ENCODE measurements at regions not wholly inside any gene's neighbourhood (a gene's known extent, or its start where the extent isn't known, plus 50 kb on each side); places are given as distances from the start of the nearest gene placed in this dataset.

GRCh38 chr20:17129089-17129488, 97.8 kb upstream of the PCSK2 start:
- Histone ChIP-seq H3K27me3 (ENCODE audit: control insufficient read depth in 1 of 2, insufficient read depth in 2 of 2, low read length in 2 of 2) (no peaks in the 10 kb centered on the region), H3K4me1 (ENCODE audit: control insufficient read depth in 1 of 2, insufficient read depth in 2 of 2, low read length in 2 of 2) (no peaks in the 10 kb centered on the region), H3K36me3 (ENCODE audit: control insufficient read depth in 1 of 2, insufficient read depth in 2 of 2, low read length in 2 of 2) (no peaks in the 10 kb centered on the region), H3K4me3 (ENCODE audit: low read depth in 1 of 2, low read length in 2 of 2) (no peak overlapping the region), H3K27ac (ENCODE audit: low read depth, low read length) (no peak overlapping the region), H3K9ac (ENCODE audit: low read depth in 1 of 2, low read length in 2 of 2) (no peak overlapping the region), H3K9me3 (ENCODE audit: control insufficient read depth in 1 of 2, low read length in 2 of 2) (no peaks in the 10 kb centered on the region)

GRCh38 chr20:17137692-17138091, 89.1 kb upstream of the PCSK2 start:
- Histone ChIP-seq H3K4me3 (ENCODE audit: low read depth in 1 of 2, low read length in 2 of 2) (no peak overlapping the region), H3K9me3 (ENCODE audit: control insufficient read depth in 1 of 2, low read length in 2 of 2) (no peaks in the 10 kb centered on the region), H3K36me3 (ENCODE audit: control insufficient read depth in 1 of 2, insufficient read depth in 2 of 2, low read length in 2 of 2) (no peaks in the 10 kb centered on the region), H3K27me3 (ENCODE audit: control insufficient read depth in 1 of 2, insufficient read depth in 2 of 2, low read length in 2 of 2) (no peaks in the 10 kb centered on the region), H3K27ac (ENCODE audit: low read depth, low read length) (no peak overlapping the region), H3K4me1 (ENCODE audit: control insufficient read depth in 1 of 2, insufficient read depth in 2 of 2, low read length in 2 of 2) (no peaks in the 10 kb centered on the region), H3K9ac (ENCODE audit: low read depth in 1 of 2, low read length in 2 of 2) (no peak overlapping the region)

GRCh38 chr20:17138237-17138636, 88.6 kb upstream of the PCSK2 start:
- no peaks in the 10 kb centered on the region for H3K9me3 ChIP-seq (ENCODE audit: control insufficient read depth in 1 of 2, low read length in 2 of 2)
- H3K9ac ChIP-seq (ENCODE audit: low read depth in 1 of 2, low read length in 2 of 2), result no peak overlapping the region
- no peak overlapping the region for H3K4me3 ChIP-seq (ENCODE audit: low read depth in 1 of 2, low read length in 2 of 2)
- H3K27ac ChIP-seq (ENCODE audit: low read depth, low read length), result no peak overlapping the region
- H3K27me3 ChIP-seq (ENCODE audit: control insufficient read depth in 1 of 2, insufficient read depth in 2 of 2, low read length in 2 of 2), result no peaks in the 10 kb centered on the region
- no peaks in the 10 kb centered on the region for H3K4me1 ChIP-seq (ENCODE audit: control insufficient read depth in 1 of 2, insufficient read depth in 2 of 2, low read length in 2 of 2)
- no peaks in the 10 kb centered on the region for H3K36me3 ChIP-seq (ENCODE audit: control insufficient read depth in 1 of 2, insufficient read depth in 2 of 2, low read length in 2 of 2)

GRCh38 chr20:17140894-17141293, 85.9 kb upstream of the PCSK2 start:
- no peaks in the 10 kb centered on the region for H3K36me3 ChIP-seq (ENCODE audit: control insufficient read depth in 1 of 2, insufficient read depth in 2 of 2, low read length in 2 of 2)
- no peak overlapping the region for H3K4me3 ChIP-seq (ENCODE audit: low read depth in 1 of 2, low read length in 2 of 2)
- no peak overlapping the region for H3K27ac ChIP-seq (ENCODE audit: low read depth, low read length)
- no peaks in the 10 kb centered on the region for H3K27me3 ChIP-seq (ENCODE audit: control insufficient read depth in 1 of 2, insufficient read depth in 2 of 2, low read length in 2 of 2)
- no peak overlapping the region for H3K9ac ChIP-seq (ENCODE audit: low read depth in 1 of 2, low read length in 2 of 2)
- no peaks in the 10 kb centered on the region for H3K9me3 ChIP-seq (ENCODE audit: control insufficient read depth in 1 of 2, low read length in 2 of 2)
- no peaks in the 10 kb centered on the region for H3K4me1 ChIP-seq (ENCODE audit: control insufficient read depth in 1 of 2, insufficient read depth in 2 of 2, low read length in 2 of 2)

DNA sequence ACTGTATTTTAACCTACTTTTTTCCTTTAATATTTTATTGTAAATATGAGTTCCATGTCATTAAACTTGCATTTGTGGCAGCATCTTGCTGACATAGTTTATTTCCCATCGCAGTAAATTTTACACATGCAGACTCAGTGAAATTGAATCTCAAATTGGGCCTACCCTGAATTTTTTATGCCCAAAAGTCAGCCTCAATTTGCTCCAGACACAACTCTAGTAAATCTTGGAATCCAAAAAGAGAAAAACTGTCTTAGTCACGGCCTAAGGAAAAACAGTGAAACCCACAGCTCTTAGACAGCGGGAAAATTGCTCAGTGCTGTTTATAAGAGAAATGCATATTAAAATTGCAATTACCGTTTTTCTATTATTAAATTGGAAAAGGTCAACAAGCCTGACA, 85.3 kb upstream of the PCSK2 start:
- Histone ChIP-seq H3K4me3 (ENCODE audit: low read depth in 1 of 2, low read length in 2 of 2) (no peak overlapping the region), H3K9ac (ENCODE audit: low read depth in 1 of 2, low read length in 2 of 2) (no peak overlapping the region), H3K9me3 (ENCODE audit: control insufficient read depth in 1 of 2, low read length in 2 of 2) (no peaks in the 10 kb centered on the region), H3K27ac (ENCODE audit: low read depth, low read length) (no peak overlapping the region), H3K4me1 (ENCODE audit: control insufficient read depth in 1 of 2, insufficient read depth in 2 of 2, low read length in 2 of 2) (no peaks in the 10 kb centered on the region), H3K36me3 (ENCODE audit: control insufficient read depth in 1 of 2, insufficient read depth in 2 of 2, low read length in 2 of 2) (no peaks in the 10 kb centered on the region), H3K27me3 (ENCODE audit: control insufficient read depth in 1 of 2, insufficient read depth in 2 of 2, low read length in 2 of 2) (no peaks in the 10 kb centered on the region)

DNA sequence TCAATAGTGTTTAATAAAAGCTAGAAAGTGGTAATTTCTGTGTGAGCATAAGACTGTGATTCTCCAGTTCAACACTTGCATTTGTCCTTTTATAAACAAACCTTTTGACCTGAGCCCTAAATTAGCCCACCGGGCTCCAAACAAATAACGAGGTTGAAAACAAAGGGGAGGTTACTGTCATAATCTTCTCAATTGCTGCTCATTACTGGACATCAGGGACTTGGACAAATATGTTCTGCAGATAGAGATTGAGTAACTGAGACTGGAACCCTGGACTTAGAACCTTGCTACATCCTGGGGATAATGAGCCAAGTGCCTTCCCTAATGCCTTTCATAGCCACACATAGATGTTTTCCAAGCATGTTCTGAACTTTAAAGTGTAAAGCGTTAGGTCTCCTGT, 84.2 kb upstream of the PCSK2 start:
- Histone ChIP-seq H3K4me3 (ENCODE audit: low read depth in 1 of 2, low read length in 2 of 2) (no peak overlapping the region), H3K9me3 (ENCODE audit: control insufficient read depth in 1 of 2, low read length in 2 of 2) (no peaks in the 10 kb centered on the region), H3K27me3 (ENCODE audit: control insufficient read depth in 1 of 2, insufficient read depth in 2 of 2, low read length in 2 of 2) (no peaks in the 10 kb centered on the region), H3K36me3 (ENCODE audit: control insufficient read depth in 1 of 2, insufficient read depth in 2 of 2, low read length in 2 of 2) (no peaks in the 10 kb centered on the region), H3K27ac (ENCODE audit: low read depth, low read length) (no peak overlapping the region), H3K9ac (ENCODE audit: low read depth in 1 of 2, low read length in 2 of 2) (no peak overlapping the region), H3K4me1 (ENCODE audit: control insufficient read depth in 1 of 2, insufficient read depth in 2 of 2, low read length in 2 of 2) (no peaks in the 10 kb centered on the region)

- no peaks in the 10 kb centered on the region for H3K27me3 ChIP-seq (ENCODE audit: control insufficient read depth in 1 of 2, insufficient read depth in 2 of 2, low read length in 2 of 2)
- H3K36me3 ChIP-seq (ENCODE audit: control insufficient read depth in 1 of 2, insufficient read depth in 2 of 2, low read length in 2 of 2), result no peaks in the 10 kb centered on the region
- H3K27ac ChIP-seq (ENCODE audit: low read depth, low read length), result no peak overlapping the region
- H3K9ac ChIP-seq (ENCODE audit: low read depth in 1 of 2, low read length in 2 of 2), result no peak overlapping the region
- H3K9me3 ChIP-seq (ENCODE audit: control insufficient read depth in 1 of 2, low read length in 2 of 2), result no peaks in the 10 kb centered on the region
- no peaks in the 10 kb centered on the region for H3K4me1 ChIP-seq (ENCODE audit: control insufficient read depth in 1 of 2, insufficient read depth in 2 of 2, low read length in 2 of 2)
- no peak overlapping the region for H3K4me3 ChIP-seq (ENCODE audit: low read depth in 1 of 2, low read length in 2 of 2)
Observed at GRCh38 chr20:17150858-17151257, 76.0 kb upstream of the PCSK2 start.

GRCh38 chr20:17155401-17155800, 71.4 kb upstream of the PCSK2 start:
- H3K27ac ChIP-seq (ENCODE audit: low read depth, low read length), result no peak overlapping the region
- H3K9me3 ChIP-seq (ENCODE audit: control insufficient read depth in 1 of 2, low read length in 2 of 2), result no peaks in the 10 kb centered on the region
- H3K27me3 ChIP-seq (ENCODE audit: control insufficient read depth in 1 of 2, insufficient read depth in 2 of 2, low read length in 2 of 2), result no peaks in the 10 kb centered on the region
- no peak overlapping the region for H3K9ac ChIP-seq (ENCODE audit: low read depth in 1 of 2, low read length in 2 of 2)
- no peak overlapping the region for H3K4me3 ChIP-seq (ENCODE audit: low read depth in 1 of 2, low read length in 2 of 2)
- H3K4me1 ChIP-seq (ENCODE audit: control insufficient read depth in 1 of 2, insufficient read depth in 2 of 2, low read length in 2 of 2), result no peaks in the 10 kb centered on the region
- no peaks in the 10 kb centered on the region for H3K36me3 ChIP-seq (ENCODE audit: control insufficient read depth in 1 of 2, insufficient read depth in 2 of 2, low read length in 2 of 2)

GRCh38 chr20:17158701-17159100, 68.1 kb upstream of the PCSK2 start:
- Histone ChIP-seq H3K27ac (ENCODE audit: low read depth, low read length) (no peak overlapping the region), H3K4me1 (ENCODE audit: control insufficient read depth in 1 of 2, insufficient read depth in 2 of 2, low read length in 2 of 2) (no peaks in the 10 kb centered on the region), H3K4me3 (ENCODE audit: low read depth in 1 of 2, low read length in 2 of 2) (no peak overlapping the region), H3K9ac (ENCODE audit: low read depth in 1 of 2, low read length in 2 of 2) (no peak overlapping the region), H3K36me3 (ENCODE audit: control insufficient read depth in 1 of 2, insufficient read depth in 2 of 2, low read length in 2 of 2) (no peaks in the 10 kb centered on the region), H3K27me3 (ENCODE audit: control insufficient read depth in 1 of 2, insufficient read depth in 2 of 2, low read length in 2 of 2) (no peaks in the 10 kb centered on the region), H3K9me3 (ENCODE audit: control insufficient read depth in 1 of 2, low read length in 2 of 2) (no peaks in the 10 kb centered on the region)

- H3K27ac ChIP-seq (ENCODE audit: low read depth, low read length), result no peak overlapping the region
Observed at GRCh38 chr20:17161673-17162481, 65.0 kb upstream of the PCSK2 start.

More at GRCh38 chr20:17161673-17162481, 65.0 kb upstream of the PCSK2 start:
- no peaks in the 10 kb centered on the region for H3K9me3 ChIP-seq (ENCODE audit: control insufficient read depth in 1 of 2, low read length in 2 of 2)
- no peak overlapping the region for H3K4me3 ChIP-seq (ENCODE audit: low read depth in 1 of 2, low read length in 2 of 2)
- H3K9ac ChIP-seq (ENCODE audit: low read depth in 1 of 2, low read length in 2 of 2), result no peak overlapping the region
- H3K4me1 ChIP-seq (ENCODE audit: control insufficient read depth in 1 of 2, insufficient read depth in 2 of 2, low read length in 2 of 2), result no peaks in the 10 kb centered on the region
- no peaks in the 10 kb centered on the region for H3K27me3 ChIP-seq (ENCODE audit: control insufficient read depth in 1 of 2, insufficient read depth in 2 of 2, low read length in 2 of 2)
- H3K36me3 ChIP-seq (ENCODE audit: control insufficient read depth in 1 of 2, insufficient read depth in 2 of 2, low read length in 2 of 2), result no peaks in the 10 kb centered on the region
